ENCODE measurements at regions not wholly inside any gene's neighbourhood (a gene's known extent, or its start where the extent isn't known, plus 50 kb on each side); places are given as distances from the start of the nearest gene placed in this dataset.

DNA sequence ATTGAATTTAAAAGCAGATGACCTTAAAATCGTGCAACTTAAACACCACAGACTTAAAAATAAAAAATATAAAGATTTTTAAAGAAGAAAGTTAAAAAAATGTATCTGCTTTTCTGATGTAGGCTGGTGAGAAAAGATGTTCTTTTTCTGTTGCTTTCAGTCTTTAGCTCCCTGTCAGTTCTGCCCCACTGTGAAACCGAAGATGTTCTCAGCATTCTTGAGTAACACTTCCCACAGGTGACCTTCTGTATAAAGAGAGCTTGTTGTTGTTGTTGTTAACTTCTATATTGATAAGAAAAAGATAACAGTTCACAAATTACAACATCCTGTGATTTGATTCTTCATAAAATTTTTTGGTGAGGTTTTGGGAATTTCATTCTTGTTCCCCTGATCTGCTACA lies 377.9 kb upstream of the RGS6 start:
- TF ChIP-seq, protein P1, sequence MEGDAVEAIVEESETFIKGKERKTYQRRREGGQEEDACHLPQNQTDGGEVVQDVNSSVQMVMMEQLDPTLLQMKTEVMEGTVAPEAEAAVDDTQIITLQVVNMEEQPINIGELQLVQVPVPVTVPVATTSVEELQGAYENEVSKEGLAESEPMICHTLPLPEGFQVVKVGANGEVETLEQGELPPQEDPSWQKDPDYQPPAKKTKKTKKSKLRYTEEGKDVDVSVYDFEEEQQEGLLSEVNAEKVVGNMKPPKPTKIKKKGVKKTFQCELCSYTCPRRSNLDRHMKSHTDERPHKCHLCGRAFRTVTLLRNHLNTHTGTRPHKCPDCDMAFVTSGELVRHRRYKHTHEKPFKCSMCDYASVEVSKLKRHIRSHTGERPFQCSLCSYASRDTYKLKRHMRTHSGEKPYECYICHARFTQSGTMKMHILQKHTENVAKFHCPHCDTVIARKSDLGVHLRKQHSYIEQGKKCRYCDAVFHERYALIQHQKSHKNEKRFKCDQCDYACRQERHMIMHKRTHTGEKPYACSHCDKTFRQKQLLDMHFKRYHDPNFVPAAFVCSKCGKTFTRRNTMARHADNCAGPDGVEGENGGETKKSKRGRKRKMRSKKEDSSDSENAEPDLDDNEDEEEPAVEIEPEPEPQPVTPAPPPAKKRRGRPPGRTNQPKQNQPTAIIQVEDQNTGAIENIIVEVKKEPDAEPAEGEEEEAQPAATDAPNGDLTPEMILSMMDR (IDR thresholded peaks at IDR 0.05; ENCODE audit: low read depth, low read length) = no peak
- TF ChIP-seq POLR2A (IDR thresholded peaks at IDR 0.05; ENCODE audit: extremely low read depth, insufficient read length) = no peak
- no peak for TF ChIP-seq MYC (IDR thresholded peaks at IDR 0.05; ENCODE audit: low read depth, low read length)

Data from NB4 (cell line).